Left ventricle myocardium inferior (tissue), 1 donor: ENCODE measurements at regions not wholly inside any gene's neighbourhood (a gene's known extent, or its start where the extent isn't known, plus 50 kb on each side); places are given as distances from the start of the nearest gene placed in this dataset.

Source experiments
- DNase-seq: peaks from one replicate; pipeline ENCODE4 v3.0.0-alpha.2; 2020
- H3K27ac ChIP-seq: fragments of 200-600 bp; replicated peaks from 2 replicates; pipeline ENCODE4 v1.8.0; 2021
- H3K27me3 ChIP-seq: fragments of 200-600 bp; 2 replicates; pipeline ENCODE4 v1.8.0; 2021; ENCODE audit warnings: low read depth
- H3K36me3 ChIP-seq: fragments of 200-600 bp; 2 replicates; pipeline ENCODE4 v1.8.0; 2021
- H3K4me1 ChIP-seq: fragments of 200-600 bp; 2 replicates; pipeline ENCODE4 v1.8.0; 2021
- H3K4me3 ChIP-seq: fragments of 200-600 bp; 2 replicates; pipeline ENCODE4 v1.8.0; 2021; ENCODE audit warnings: mild to moderate bottlenecking, moderate library complexity
- H3K9me3 ChIP-seq: fragments of 200-600 bp; replicated peaks from 2 replicates; pipeline ENCODE4 v1.8.0; 2021
- intact Hi-C: fragments of 100-400 bp; cut with micrococcal nuclease; formaldehyde crosslinking; loops from one replicate; pipeline ENCODE4 v1.11.0; 2022
- TF ChIP-seq, protein P1 (sequence below): fragments of 200-600 bp; IDR thresholded peaks from 2 replicates; pipeline ENCODE4 v1.8.0; 2021; ENCODE audit warnings: antibody characterized with exemption, mild to moderate bottlenecking, borderline replicate concordance
- donor health status: DM: no; HTN: yes; CAD: no; lungs with severe emphysema.

DNA sequence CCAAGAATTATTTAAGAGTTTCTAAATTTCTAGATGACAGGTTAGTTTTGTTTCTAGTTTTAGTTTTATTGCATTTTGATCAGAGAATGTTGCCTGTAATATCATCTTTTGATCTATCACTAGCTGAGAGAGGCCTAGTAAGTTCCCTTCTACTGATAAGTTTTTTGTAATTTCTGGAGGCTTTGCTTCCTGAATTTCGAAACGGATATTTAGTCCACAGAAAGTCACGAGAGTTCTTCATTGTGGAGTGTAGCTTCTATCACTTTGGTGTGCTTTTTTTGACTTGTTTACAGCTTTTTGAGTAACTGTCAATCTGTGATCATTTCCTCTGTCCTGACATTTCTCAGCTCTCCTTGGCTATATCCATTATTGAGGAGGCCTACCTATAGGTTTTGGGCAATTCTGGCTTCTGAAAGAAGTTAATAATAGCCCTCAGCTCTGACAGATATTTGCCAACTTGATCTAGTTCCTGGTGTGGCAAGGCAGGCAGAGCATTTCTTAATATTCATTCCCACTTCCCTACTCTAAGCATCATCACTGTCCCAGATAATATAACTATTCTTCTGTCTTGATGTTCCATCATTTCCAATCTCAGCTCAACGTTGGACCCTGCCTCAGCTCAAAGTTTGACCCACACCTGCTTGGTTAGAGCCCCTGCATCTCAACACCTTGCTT, 171.3 kb downstream of the BLID start:
- no peaks in the 10 kb centered on the region for H3K4me1 ChIP-seq
- no peak overlapping the region for H3K27ac ChIP-seq
- no peaks in the 10 kb centered on the region for H3K27me3 ChIP-seq
- DNase-seq: no peak
- no peaks in the 10 kb centered on the region for H3K9me3 ChIP-seq
- no peaks in the 10 kb centered on the region for H3K36me3 ChIP-seq
- TF ChIP-seq, protein P1, sequence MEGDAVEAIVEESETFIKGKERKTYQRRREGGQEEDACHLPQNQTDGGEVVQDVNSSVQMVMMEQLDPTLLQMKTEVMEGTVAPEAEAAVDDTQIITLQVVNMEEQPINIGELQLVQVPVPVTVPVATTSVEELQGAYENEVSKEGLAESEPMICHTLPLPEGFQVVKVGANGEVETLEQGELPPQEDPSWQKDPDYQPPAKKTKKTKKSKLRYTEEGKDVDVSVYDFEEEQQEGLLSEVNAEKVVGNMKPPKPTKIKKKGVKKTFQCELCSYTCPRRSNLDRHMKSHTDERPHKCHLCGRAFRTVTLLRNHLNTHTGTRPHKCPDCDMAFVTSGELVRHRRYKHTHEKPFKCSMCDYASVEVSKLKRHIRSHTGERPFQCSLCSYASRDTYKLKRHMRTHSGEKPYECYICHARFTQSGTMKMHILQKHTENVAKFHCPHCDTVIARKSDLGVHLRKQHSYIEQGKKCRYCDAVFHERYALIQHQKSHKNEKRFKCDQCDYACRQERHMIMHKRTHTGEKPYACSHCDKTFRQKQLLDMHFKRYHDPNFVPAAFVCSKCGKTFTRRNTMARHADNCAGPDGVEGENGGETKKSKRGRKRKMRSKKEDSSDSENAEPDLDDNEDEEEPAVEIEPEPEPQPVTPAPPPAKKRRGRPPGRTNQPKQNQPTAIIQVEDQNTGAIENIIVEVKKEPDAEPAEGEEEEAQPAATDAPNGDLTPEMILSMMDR: no peak
- no peak overlapping the region for H3K4me3 ChIP-seq
- intact Hi-C loops: no loop called here

DNA sequence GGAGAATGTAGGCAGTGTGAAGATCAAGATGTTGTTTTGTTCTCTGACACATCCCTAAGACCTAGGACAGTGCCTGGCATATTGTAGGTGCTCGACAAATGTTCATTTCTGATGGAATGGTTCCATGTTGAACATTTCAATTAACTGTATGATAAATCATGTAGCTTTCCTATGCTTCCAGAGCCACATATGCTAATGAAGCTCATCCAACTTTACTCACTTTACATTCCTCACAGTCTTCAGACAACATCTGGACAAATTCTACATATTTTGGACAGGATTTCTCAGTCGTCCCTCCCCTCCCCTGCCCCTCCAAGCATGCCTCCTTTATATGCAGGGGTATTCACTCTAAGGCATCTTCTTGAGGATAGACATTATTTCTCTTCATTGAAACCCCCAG, 177.9 kb downstream of the BLID start:
- Histone ChIP-seq H3K9me3 (no peaks in the 10 kb centered on the region), H3K27ac (no peak overlapping the region), H3K4me1 (no peaks in the 10 kb centered on the region), H3K36me3 (no peaks in the 10 kb centered on the region), H3K4me3 (no peak overlapping the region), H3K27me3 (no peaks in the 10 kb centered on the region)
- TF ChIP-seq, protein P1: no peak
- no peak for DNase-seq
- intact Hi-C loops: no loop called here

DNA sequence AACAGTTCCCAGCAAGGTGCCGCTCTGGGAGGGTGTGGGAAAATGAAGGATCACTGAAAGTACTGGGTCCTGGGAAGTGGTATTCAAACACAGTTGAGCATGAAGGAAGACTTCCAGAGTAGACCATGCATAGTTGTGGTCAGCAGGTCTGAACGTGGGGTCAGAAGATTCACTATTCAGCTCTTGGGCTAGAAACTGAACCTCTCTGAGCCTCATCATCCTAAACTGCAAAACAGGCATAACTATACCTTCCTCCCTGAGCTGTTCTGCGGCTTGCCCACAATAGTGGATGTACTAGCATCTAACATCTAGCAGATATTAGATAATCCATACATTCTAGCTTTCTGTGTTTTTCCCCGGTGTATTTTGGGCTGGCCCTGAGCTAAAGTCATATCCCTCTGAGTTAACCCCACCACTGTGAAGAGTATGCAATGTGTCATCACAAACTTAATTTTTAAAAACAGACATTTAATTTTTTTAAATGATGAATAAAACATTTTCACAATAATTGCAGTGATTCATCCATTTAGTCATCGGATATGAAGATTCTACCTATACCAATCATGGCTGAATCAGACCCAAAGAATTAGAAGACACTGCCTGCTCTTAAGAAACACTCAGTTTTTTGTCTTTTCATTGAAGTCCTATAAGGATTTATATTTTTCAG, 179.1 kb downstream of the BLID start:
- TF ChIP-seq, protein P1: no peak
- Histone ChIP-seq H3K4me3 (no peak overlapping the region), H3K36me3 (no peaks in the 10 kb centered on the region), H3K4me1 (no peaks in the 10 kb centered on the region), H3K27me3 (no peaks in the 10 kb centered on the region), H3K9me3 (no peaks in the 10 kb centered on the region), H3K27ac (no peak overlapping the region)
- no peak for DNase-seq
- intact Hi-C loops: no loop called here

DNA sequence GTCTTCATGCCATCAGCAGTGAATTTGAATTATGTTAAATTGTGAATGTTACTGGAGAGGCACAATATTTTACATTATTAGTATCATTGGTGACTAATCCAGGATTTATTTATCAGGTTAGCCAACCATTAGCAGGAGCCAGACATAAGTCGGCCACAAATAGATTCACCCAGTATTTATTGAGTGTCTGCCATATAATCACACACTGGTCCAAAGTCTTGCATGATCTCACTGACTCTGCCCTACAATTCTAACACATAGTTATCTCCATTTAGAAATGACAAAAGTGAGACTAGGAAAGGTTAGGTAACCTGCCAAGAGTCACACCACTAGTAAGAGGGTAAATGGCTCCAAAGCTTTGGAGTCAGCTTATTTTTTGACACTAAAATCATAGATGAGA, 179.6 kb downstream of the BLID start:
- Histone ChIP-seq H3K4me3 (no peak overlapping the region), H3K36me3 (no peaks in the 10 kb centered on the region), H3K4me1 (no peaks in the 10 kb centered on the region), H3K9me3 (no peaks in the 10 kb centered on the region), H3K27me3 (no peaks in the 10 kb centered on the region), H3K27ac (no peak overlapping the region)
- no peak for DNase-seq
- intact Hi-C loops: no loop called here
- TF ChIP-seq, protein P1: no peak

DNA sequence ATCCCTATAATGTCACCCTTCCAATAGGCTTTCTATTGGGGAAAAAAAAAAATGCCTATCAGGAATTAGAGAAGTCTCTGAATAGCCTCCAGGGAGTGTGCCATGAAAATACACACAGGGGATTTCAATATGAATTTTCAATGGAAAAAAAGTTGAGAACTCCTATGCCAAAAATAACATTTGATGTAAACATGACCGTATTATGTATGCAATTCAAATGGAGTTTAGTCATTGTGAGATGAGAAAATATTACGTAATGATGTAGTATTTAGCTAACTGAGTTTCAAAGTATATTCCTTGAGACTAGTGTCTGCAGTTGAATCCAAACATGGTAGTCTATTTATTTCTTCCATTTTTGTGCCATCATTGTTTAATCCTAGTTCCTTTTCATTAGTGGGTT, 182.3 kb downstream of the BLID start:
- Histone ChIP-seq H3K36me3 (no peaks in the 10 kb centered on the region), H3K9me3 (no peaks in the 10 kb centered on the region), H3K4me3 (no peak overlapping the region), H3K4me1 (peaks cover 19% of the 10 kb centered on the region), H3K27ac (no peak overlapping the region), H3K27me3 (no peaks in the 10 kb centered on the region)
- intact Hi-C loops: no loop called here
- TF ChIP-seq, protein P1: no peak
- DNase-seq: no peak
